ENCODE measurements at regions not wholly inside any gene's neighbourhood (a gene's known extent, or its start where the extent isn't known, plus 50 kb on each side); places are given as distances from the start of the nearest gene placed in this dataset.

- FAIRE-seq (no peak), DNase-seq (ENCODE audit: low read depth) (peak; percentile 46)
- Histone ChIP-seq H3K4me3 (ENCODE audit: low read depth, low read length) (no peak overlapping the region), H3K36me3 (ENCODE audit: control insufficient read depth, insufficient read depth, low read length) (no peaks in the 10 kb centered on the region), H3K27me3 (ENCODE audit: control insufficient read depth, insufficient read depth, low read length) (no peaks in the 10 kb centered on the region)
- no peak for TF ChIP-seq CTCF (IDR thresholded peaks at IDR 0.05; ENCODE audit: insufficient read depth, low read length, severe bottlenecking)
Measured at GRCh38 chr9:119789987-119790386, 420.8 kb upstream of the BRINP1 start.

- Histone ChIP-seq H3K27me3 (ENCODE audit: control insufficient read depth, insufficient read depth, low read length) (no peaks in the 10 kb centered on the region), H3K36me3 (ENCODE audit: control insufficient read depth, insufficient read depth, low read length) (no peaks in the 10 kb centered on the region), H3K4me3 (ENCODE audit: low read depth, low read length) (no peak overlapping the region)
- TF ChIP-seq CTCF (IDR thresholded peaks at IDR 0.05; ENCODE audit: insufficient read depth, low read length, severe bottlenecking), result no peak
- DNase-seq (ENCODE audit: low read depth), result no peak
- FAIRE-seq, result no peak
Measured at GRCh38 chr9:119788921-119789320, 419.7 kb upstream of the BRINP1 start.

GRCh38 chr9:119781886-119782285 lies 412.7 kb upstream of the BRINP1 start:
- no peak overlapping the region for H3K4me3 ChIP-seq (ENCODE audit: low read depth, low read length)
- no peaks in the 10 kb centered on the region for H3K36me3 ChIP-seq (ENCODE audit: control insufficient read depth, insufficient read depth, low read length)
- H3K27me3 ChIP-seq (ENCODE audit: control insufficient read depth, insufficient read depth, low read length), result no peaks in the 10 kb centered on the region
- TF ChIP-seq CTCF (IDR thresholded peaks at IDR 0.05; ENCODE audit: insufficient read depth, low read length, severe bottlenecking), result no peak
- FAIRE-seq (no peak), DNase-seq (ENCODE audit: low read depth) (no peak)

GRCh38 chr9:119775410-119775809 lies 406.2 kb upstream of the BRINP1 start:
- Histone ChIP-seq H3K27me3 (ENCODE audit: control insufficient read depth, insufficient read depth, low read length) (no peaks in the 10 kb centered on the region), H3K4me3 (ENCODE audit: low read depth, low read length) (no peak overlapping the region), H3K36me3 (ENCODE audit: control insufficient read depth, insufficient read depth, low read length) (no peaks in the 10 kb centered on the region)
- TF ChIP-seq CTCF (IDR thresholded peaks at IDR 0.05; ENCODE audit: insufficient read depth, low read length, severe bottlenecking), result no peak
- DNase-seq (ENCODE audit: low read depth), result no peak
- no peak for FAIRE-seq

GRCh38 chr9:119773823-119774222 lies 404.6 kb upstream of the BRINP1 start:
- H3K27me3 ChIP-seq (ENCODE audit: control insufficient read depth, insufficient read depth, low read length), result no peaks in the 10 kb centered on the region
- DNase-seq (ENCODE audit: low read depth) (no peak), FAIRE-seq (no peak)
- no peak overlapping the region for H3K4me3 ChIP-seq (ENCODE audit: low read depth, low read length)
- H3K36me3 ChIP-seq (ENCODE audit: control insufficient read depth, insufficient read depth, low read length), result no peaks in the 10 kb centered on the region
- TF ChIP-seq CTCF (IDR thresholded peaks at IDR 0.05; ENCODE audit: insufficient read depth, low read length, severe bottlenecking), result no peak

- FAIRE-seq, result no peak
- TF ChIP-seq CTCF (IDR thresholded peaks at IDR 0.05; ENCODE audit: insufficient read depth, low read length, severe bottlenecking), result no peak
Measured at GRCh38 chr9:119771341-119771740, 402.1 kb upstream of the BRINP1 start.

More at GRCh38 chr9:119771341-119771740, 402.1 kb upstream of the BRINP1 start:
- no peaks in the 10 kb centered on the region for H3K27me3 ChIP-seq (ENCODE audit: control insufficient read depth, insufficient read depth, low read length)
- H3K4me3 ChIP-seq (ENCODE audit: low read depth, low read length), result no peak overlapping the region
- no peak for DNase-seq (ENCODE audit: low read depth)
- H3K36me3 ChIP-seq (ENCODE audit: control insufficient read depth, insufficient read depth, low read length), result no peaks in the 10 kb centered on the region

Measured in bronchial epithelial cell (primary cell).